MM.1S (cell line): ENCODE measurements at regions not wholly inside any gene's neighbourhood (a gene's known extent, or its start where the extent isn't known, plus 50 kb on each side); places are given as distances from the start of the nearest gene placed in this dataset.

Source experiments
- DNase-seq: peaks from one replicate; pipeline ENCODE4 v3.0.0-alpha.2; 2015
- H2AFZ ChIP-seq: fragments of 300-600 bp; sonication (generic); 2 replicates; pipeline ENCODE4 v1.6.0; 2016; ENCODE audit warnings: antibody characterized with exemption, low read length
- H3F3A ChIP-seq: fragments of 300-600 bp; sonication (generic); 2 replicates; pipeline ENCODE4 v1.6.1; 2016; ENCODE audit warnings: mild to moderate bottlenecking, antibody characterized with exemption, low read length, moderate library complexity, mixed read lengths; ENCODE audit not compliant: insufficient read depth
- H3K27ac ChIP-seq: fragments of 300-600 bp; sonication (generic); 2 replicates; pipeline ENCODE4 v1.5.1; 2016; ENCODE audit warnings: mild to moderate bottlenecking, low read length
- H3K27me3 ChIP-seq: fragments of 300-600 bp; sonication (generic); replicated peaks from 2 replicates; pipeline ENCODE4 v1.6.0; 2016; ENCODE audit warnings: low read length; ENCODE audit not compliant: insufficient read depth
- H3K36me3 ChIP-seq: fragments of 300-600 bp; sonication (generic); replicated peaks from 2 replicates; pipeline ENCODE4 v1.6.1; 2016; ENCODE audit warnings: mild to moderate bottlenecking, low read length, mixed read lengths; ENCODE audit not compliant: insufficient read depth
- H3K4me1 ChIP-seq: fragments of 300-600 bp; sonication (generic); 2 replicates; pipeline ENCODE4 v1.6.1; 2016; ENCODE audit warnings: low read length, mixed read lengths
- H3K4me2 ChIP-seq: fragments of 300-600 bp; sonication (generic); 2 replicates; pipeline ENCODE4 v1.6.0; 2016; ENCODE audit warnings: low read depth, low read length
- H3K4me3 ChIP-seq: fragments of 300-600 bp; sonication (generic); 2 replicates; pipeline ENCODE4 v1.5.1; 2016; ENCODE audit warnings: low read length, mixed read lengths
- H3K79me2 ChIP-seq: fragments of 300-600 bp; sonication (generic); 2 replicates; pipeline ENCODE4 v1.6.1; 2016; ENCODE audit warnings: mixed run types, low read length, mixed read lengths
- H3K9ac ChIP-seq: fragments of 300-600 bp; sonication (generic); 2 replicates; pipeline ENCODE4 v1.6.1; 2016; ENCODE audit warnings: low read length, mixed read lengths
- H3K9me2 ChIP-seq: fragments of 300-600 bp; sonication (generic); replicated peaks from 2 replicates; pipeline ENCODE4 v1.6.1; 2016; ENCODE audit warnings: mild to moderate bottlenecking, low read length, mixed read lengths; ENCODE audit not compliant: insufficient read depth
- H3K9me3 ChIP-seq: fragments of 300-600 bp; sonication (generic); replicated peaks from 2 replicates; pipeline ENCODE4 v1.6.1; 2016; ENCODE audit warnings: mild to moderate bottlenecking, low read length, mixed read lengths; ENCODE audit not compliant: insufficient read depth
- H4K20me1 ChIP-seq: fragments of 300-600 bp; sonication (generic); 2 replicates; pipeline ENCODE4 v1.6.1; 2016; ENCODE audit warnings: mild to moderate bottlenecking, low read length, moderate library complexity, mixed read lengths; ENCODE audit not compliant: insufficient read depth
- CTCF ChIP-seq: fragments of 300-600 bp; sonication (generic); IDR thresholded peaks from 2 replicates; pipeline ENCODE4 v1.5.1; 2016; ENCODE audit warnings: antibody characterized with exemption, low read length, mixed read lengths
- EZH2 ChIP-seq: fragments of 300-600 bp; sonication (generic); optimal IDR thresholded peaks from 2 replicates; pipeline ENCODE3; 2017; ENCODE audit warnings: low read depth, mild to moderate bottlenecking, antibody characterized with exemption, low read length, mixed read lengths
- EZH2phosphoT487 ChIP-seq: fragments of 300-600 bp; sonication (generic); IDR thresholded peaks from 2 replicates; pipeline ENCODE4 v1.6.1; 2018; ENCODE audit warnings: antibody characterized with exemption, low read length

- Histone ChIP-seq H3K27me3 (no peaks in the 10 kb centered on the region), H3K36me3 (no peaks in the 10 kb centered on the region), H3K27ac (no peak overlapping the region), H2AFZ (no peak overlapping the region), H3K79me2 (no peaks in the 10 kb centered on the region), H3K9me2 (no peaks in the 10 kb centered on the region), H3K4me2 (no peak overlapping the region), H3K9me3 (no peaks in the 10 kb centered on the region), H3F3A (no peaks in the 10 kb centered on the region), H4K20me1 (no peaks in the 10 kb centered on the region), H3K9ac (no peak overlapping the region), H3K4me3 (no peak overlapping the region), H3K4me1 (no peaks in the 10 kb centered on the region)
- no peak for DNase-seq
- no peak for TF ChIP-seq CTCF
- no peak for TF ChIP-seq EZH2phosphoT487
- no peak for TF ChIP-seq EZH2
Observed at GRCh38 chr4:150006197-150006596, 72.0 kb upstream of the DCLK2 start.

DNA sequence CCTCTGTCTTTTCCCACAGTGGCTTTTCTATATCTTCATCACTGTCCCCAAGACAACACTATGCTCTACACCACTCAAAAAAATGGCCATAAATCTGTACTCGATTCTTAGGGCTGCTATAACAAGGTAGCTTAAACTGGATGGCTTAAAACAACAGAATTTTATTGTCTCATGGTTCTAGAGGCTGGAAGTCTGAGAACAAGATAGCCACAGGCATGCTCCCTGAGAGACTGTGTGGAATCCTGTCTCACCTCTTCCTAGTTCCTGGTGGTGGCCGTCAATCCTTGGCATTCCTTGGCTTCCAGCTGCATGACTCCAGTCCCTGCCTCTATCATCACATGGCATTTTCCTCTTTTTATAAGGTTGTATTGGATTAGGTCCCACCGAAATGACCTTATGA, 70.7 kb upstream of the DCLK2 start:
- TF ChIP-seq EZH2phosphoT487 (no peak), CTCF (no peak), EZH2 (no peak)
- Histone ChIP-seq H4K20me1 (no peaks in the 10 kb centered on the region), H3K4me2 (no peak overlapping the region), H3K4me3 (no peak overlapping the region), H2AFZ (no peak overlapping the region), H3K79me2 (no peaks in the 10 kb centered on the region), H3K36me3 (no peaks in the 10 kb centered on the region), H3K27me3 (no peaks in the 10 kb centered on the region), H3K27ac (no peak overlapping the region), H3K9me3 (no peaks in the 10 kb centered on the region), H3F3A (no peaks in the 10 kb centered on the region), H3K9me2 (no peaks in the 10 kb centered on the region), H3K9ac (no peak overlapping the region), H3K4me1 (no peaks in the 10 kb centered on the region)
- no peak for DNase-seq

DNA sequence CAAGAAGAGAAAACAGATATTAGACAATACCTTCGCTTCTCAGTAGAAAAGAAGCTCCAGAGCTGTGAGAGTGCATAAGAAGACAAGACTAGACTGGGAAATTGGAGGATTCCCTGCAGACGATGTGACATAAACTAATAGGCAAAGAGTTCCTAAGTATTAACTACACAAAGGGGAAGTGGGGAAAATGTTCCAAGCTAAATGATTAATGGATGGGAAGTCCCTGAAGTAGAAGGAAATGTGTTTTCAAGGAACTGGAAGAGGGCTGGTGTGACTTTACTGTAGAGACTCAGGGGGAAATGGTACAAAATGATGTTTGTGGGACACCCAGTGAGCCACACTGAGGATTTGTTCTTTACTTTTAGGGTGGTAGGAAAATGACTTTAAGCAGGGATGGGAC, 69.7 kb upstream of the DCLK2 start:
- Histone ChIP-seq H3K79me2 (no peaks in the 10 kb centered on the region), H3K36me3 (no peaks in the 10 kb centered on the region), H3K27me3 (no peaks in the 10 kb centered on the region), H3K27ac (no peak overlapping the region), H3K4me2 (no peak overlapping the region), H3K4me3 (no peak overlapping the region), H3K9me2 (no peaks in the 10 kb centered on the region), H3F3A (no peaks in the 10 kb centered on the region), H4K20me1 (no peaks in the 10 kb centered on the region), H3K9me3 (no peaks in the 10 kb centered on the region), H2AFZ (no peak overlapping the region), H3K4me1 (no peaks in the 10 kb centered on the region), H3K9ac (no peak overlapping the region)
- TF ChIP-seq EZH2phosphoT487 (no peak), CTCF (no peak), EZH2 (no peak)
- no peak for DNase-seq

DNA sequence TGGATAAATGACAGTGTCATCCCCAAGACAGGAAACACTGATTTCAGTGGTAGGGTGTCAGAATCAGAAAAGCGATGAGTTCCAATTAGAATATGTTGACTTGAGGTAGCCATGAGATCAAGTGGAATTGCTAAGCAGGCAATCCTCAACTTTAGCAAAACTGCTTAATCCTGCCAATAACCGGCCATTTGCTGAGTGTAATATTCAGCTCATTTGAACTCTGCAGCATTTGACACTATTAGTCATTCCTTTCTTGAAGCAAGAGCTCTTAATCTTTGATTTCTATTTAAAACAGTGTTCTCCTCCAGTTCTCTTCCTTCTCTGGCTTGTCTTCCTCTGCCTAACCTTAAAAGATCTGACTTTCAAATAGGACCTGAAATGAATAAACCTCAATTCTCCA, 68.7 kb upstream of the DCLK2 start:
- Histone ChIP-seq H3K4me1 (no peaks in the 10 kb centered on the region), H3K36me3 (no peaks in the 10 kb centered on the region), H3K27ac (no peak overlapping the region), H3K9me2 (no peaks in the 10 kb centered on the region), H3K79me2 (no peaks in the 10 kb centered on the region), H3K9ac (no peak overlapping the region), H2AFZ (no peak overlapping the region), H3F3A (no peaks in the 10 kb centered on the region), H3K4me3 (no peak overlapping the region), H3K9me3 (no peaks in the 10 kb centered on the region), H4K20me1 (no peaks in the 10 kb centered on the region), H3K4me2 (no peak overlapping the region), H3K27me3 (no peaks in the 10 kb centered on the region)
- no peak for TF ChIP-seq CTCF
- TF ChIP-seq EZH2phosphoT487 = no peak
- TF ChIP-seq EZH2 = no peak
- DNase-seq = no peak
